HG02970 (cell line): ENCODE measurements at regions not wholly inside any gene's neighbourhood (a gene's known extent, or its start where the extent isn't known, plus 50 kb on each side); places are given as distances from the start of the nearest gene placed in this dataset.

Experiments used
- ATAC-seq: cut with Tn5 transposase; IDR thresholded peaks from one replicate; pipeline ENCODE4 v1.9.1; 2021; ENCODE audit warnings: mild to moderate bottlenecking, moderate library complexity, moderate number of reproducible peaks; ENCODE audit not compliant: unreplicated experiment, low FRiP score

DNA sequence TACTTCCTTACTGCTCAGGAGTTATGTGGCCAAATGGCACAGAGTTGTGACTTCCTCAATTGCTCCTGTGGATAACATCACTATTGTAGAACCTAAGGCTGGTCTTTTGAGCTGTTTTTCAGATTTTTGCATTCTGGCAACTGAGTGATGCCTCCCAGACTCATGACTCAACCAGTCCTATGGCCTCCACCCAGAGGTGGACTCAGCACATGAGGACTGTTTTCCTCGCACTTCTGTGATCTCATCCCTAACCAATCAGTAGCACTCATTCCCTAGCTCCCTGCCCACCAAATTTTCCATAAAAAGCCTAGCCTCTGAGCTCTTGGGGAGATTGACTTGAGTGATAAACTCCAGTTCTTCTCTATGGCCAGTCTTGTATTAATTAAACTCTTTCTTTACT, 407.9 kb upstream of the TNP1 start:
- ATAC-seq: no peak

GRCh38 chr2:217263756-217264155, 403.9 kb upstream of the TNP1 start:
- no peak for ATAC-seq

DNA sequence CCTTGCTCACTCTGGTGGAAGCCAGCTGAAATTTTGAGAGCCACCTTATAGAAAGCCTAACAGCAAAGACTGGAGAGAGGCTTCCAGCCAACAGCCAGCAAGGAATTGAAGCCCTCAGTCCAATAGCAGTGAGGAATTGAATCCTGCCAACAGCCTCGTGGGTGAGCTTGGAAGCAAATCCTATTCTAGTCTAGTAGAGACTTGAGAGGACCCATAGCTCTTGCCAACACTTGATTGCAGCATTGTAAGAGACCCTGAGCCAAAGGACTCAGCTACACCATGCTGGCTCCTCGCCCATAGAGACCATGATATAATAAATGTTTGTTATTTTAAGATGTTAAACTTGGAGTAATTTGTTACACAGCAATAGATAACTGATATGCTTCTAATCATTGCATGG, 403.0 kb upstream of the TNP1 start:
- ATAC-seq: no peak

GRCh38 chr2:217261452-217261851, 401.6 kb upstream of the TNP1 start:
- no peak for ATAC-seq

DNA sequence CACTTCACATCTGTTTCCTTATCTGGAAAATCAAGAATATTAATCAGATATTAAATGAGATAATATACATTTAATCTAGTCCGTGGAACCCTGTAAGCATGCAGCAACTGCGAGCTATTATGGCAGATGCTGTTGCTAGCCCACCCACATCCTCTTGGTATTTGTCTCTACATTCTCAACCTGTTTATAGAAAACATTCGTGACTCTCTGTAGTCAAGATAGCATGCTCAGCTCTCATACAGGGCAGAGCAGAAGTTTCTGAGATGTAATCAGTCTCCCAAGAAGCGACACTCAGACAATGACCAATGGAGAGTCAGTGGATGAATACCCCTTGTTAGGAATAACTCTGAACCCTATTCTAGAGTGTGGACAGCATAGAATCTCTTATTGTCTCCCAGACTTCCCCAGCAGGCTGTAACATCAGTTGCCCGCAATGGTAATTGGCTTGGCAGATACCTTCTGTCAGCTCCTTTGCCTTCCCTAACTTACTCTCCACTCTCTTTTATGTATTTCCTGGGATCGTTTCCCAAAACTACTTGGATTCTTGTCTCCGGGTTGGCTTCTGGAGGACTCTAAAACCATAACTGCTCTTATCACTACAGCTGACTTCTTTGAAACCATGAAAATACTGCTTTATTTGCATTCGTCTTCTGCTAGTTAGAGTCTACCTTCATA, 400.7 kb upstream of the TNP1 start:
- no peak for ATAC-seq

- no peak for ATAC-seq
Observed at GRCh38 chr2:217258170-217258569, 398.3 kb upstream of the TNP1 start.

DNA sequence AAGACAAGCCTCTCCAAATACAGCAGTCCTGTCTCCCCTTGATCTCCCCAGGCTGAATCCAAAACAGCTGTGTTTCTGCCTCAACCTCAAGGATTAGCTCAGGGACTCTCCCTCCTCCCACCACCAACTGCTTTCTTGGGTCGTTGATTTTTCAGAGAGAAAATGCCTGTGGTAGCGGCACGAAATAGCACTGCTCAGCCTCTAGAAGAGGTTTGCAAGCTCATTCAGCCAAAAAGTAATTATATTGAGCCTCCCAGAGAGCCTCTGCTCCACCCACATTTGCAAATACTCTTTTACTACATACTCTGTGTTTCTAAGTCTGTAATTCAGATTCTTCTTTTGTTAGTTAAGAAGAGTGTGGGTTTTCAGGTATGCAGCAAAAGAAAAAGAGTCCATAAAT, 396.4 kb upstream of the TNP1 start:
- no peak for ATAC-seq

DNA sequence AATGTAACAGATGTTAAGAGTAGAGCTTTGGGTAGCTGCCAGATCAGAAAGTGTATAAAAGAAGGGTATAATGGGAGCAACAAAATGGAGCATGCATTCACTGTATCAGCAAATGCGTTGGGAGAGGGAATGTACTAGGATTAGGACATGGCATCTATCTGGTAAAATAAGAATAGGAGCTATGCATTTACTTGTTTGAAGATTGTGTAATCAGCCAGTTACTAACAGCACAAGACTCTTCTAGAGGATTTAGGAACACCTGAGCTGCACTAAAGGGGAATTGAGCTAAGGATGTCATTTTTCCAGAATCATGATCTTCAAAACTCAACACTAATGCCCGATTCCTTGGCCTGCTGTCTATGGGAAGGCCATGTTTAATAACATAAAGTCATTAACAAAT, 394.2 kb upstream of the TNP1 start:
- ATAC-seq: no peak

DNA sequence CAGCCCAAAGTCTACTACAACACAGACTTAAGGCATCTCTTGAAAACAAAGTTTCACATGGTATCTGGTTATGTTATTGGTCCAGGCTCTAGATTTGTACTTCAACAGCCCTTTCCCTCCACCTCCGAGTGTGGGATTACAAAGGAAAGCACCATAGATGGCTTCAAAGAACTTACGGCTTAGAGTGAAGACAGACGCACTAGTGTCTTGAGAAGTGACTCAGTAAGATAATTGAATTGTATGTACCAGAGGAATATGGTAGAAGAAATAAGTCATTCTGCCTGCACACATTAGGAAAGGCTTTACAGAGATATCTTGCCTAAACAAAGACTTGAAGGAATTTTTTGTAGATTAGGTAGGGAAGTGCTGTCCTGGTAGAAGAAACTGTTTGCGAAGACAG, 392.3 kb upstream of the TNP1 start:
- ATAC-seq: no peak

GRCh38 chr2:217250013-217250524, 390.2 kb upstream of the TNP1 start:
- no peak for ATAC-seq

GRCh38 chr2:217249121-217250012, 389.5 kb upstream of the TNP1 start:
- ATAC-seq: no peak

GRCh38 chr2:217248312-217248935, 388.6 kb upstream of the TNP1 start:
- ATAC-seq: peak; percentile 70

- ATAC-seq: no peak
Observed at GRCh38 chr2:217247476-217247875, 387.6 kb upstream of the TNP1 start.

GRCh38 chr2:217246108-217246507, 386.2 kb upstream of the TNP1 start:
- ATAC-seq: no peak

- ATAC-seq: no peak
Observed at GRCh38 chr2:217244815-217245214, 385.0 kb upstream of the TNP1 start.

- ATAC-seq: no peak
Observed at GRCh38 chr2:217242947-217243346, 383.1 kb upstream of the TNP1 start.

DNA sequence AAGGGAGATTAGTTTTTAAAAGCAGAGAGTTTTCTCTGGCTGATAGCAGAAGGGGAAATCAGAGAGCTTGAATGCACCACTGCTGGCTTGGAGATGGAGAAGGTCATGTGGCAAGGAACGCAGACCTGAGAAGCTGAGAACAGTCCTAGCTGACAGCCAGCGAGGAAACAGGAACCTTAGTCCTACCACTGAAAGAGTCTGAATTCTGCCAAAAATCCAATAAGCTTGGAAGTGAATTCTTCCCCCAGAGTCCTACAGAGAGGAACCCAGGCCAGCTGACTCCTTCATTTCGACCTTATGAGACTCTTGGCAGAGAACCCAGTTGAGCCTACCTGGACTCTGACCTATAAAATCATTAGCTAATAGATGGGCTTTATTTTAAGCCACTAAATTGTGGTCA, 371.9 kb upstream of the TNP1 start:
- ATAC-seq: no peak

DNA sequence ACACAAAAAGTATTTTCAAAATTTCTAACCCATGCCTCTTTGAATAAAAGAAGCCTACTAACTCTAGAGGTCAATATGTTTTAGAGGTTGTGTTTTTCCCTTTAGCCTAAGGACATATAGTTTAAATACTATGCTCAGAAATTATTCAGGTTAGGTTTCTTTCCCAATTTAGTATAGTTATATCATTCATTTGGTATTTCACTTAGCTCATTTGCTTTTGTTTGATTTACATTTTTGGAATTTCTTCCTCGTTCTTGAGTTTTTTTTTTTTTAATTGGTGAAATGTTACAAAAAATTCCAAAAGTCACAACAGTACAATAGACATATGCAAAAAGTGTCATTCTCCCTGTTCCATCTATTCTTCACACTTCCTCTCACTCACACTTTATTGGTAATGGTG, 371.3 kb upstream of the TNP1 start:
- ATAC-seq: no peak

DNA sequence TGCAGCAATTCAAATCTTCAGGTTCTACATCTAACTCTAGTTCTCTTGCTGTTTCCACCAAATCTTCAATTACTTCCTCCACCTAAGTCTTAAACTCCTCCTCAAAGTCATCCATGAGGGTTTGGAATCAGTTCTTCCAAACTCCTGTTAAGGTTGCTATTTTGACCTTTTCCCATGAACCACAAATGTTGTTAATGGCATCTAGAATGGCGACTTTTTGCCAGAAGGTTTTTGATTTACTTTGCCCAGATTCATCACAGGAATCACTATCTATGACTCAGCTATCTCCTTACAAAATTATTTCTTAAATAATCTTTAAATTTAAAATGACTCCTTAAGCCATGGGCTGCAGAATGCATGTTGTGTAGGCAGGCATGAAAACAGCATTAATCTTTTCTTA, 368.9 kb upstream of the TNP1 start:
- no peak for ATAC-seq

DNA sequence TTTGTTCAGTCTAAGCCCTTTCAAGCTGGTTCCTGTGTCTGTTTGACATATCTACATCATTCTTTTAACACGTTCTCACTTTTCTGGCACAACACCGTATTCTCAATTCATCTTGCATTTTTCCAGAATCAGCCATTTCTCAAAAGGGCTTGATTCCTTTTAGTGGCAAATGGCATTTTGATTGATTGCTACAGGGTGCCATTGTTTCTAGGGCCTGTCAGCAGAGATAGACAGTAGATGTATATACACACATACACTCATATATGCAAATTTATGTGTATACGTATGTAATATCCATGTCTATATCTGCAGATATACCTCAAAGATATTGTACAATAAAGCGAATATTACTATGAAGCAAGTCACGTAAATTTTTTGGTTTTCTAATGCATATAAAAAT, 367.9 kb upstream of the TNP1 start:
- no peak for ATAC-seq

DNA sequence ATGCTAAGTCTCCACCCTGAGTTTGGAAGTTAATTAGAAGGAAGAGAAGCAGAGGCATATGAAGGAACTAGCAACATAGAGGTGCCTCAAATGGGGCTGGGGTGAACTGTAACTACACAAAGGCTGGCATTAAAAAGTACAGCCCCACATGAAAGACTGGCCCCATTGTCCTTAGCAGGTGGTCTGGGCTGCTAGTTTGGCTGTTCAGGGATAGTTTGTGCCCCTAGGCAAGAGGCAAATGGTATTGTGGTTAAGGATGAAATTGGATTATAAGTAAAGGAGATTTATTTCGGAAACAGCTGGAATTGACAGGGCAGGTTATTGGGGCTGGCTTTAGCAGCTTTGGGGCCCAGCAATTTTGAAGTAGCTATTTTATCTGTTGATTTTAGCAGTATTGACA, 365.7 kb upstream of the TNP1 start:
- no peak for ATAC-seq
